H1 (cell line): ENCODE measurements at regions not wholly inside any gene's neighbourhood (a gene's known extent, or its start where the extent isn't known, plus 50 kb on each side); places are given as distances from the start of the nearest gene placed in this dataset.

Source experiments
- CTCF ChIA-PET: fragments of 300-600 bp; sonication (Branson Sonifier 250); formaldehyde crosslinking; loops from one replicate; lab custom pipeline; 2021; ENCODE audit not compliant: partially characterized antibody; lab: Charles Lee
- POLR2A ChIA-PET: fragments of 300-600 bp; sonication (Branson Sonifier 250); formaldehyde crosslinking; loops from one replicate; lab custom pipeline; 2021; ENCODE audit warnings: inconsistent platforms; ENCODE audit not compliant: partially characterized antibody; lab: Charles Lee
- DNase-seq, 2 experiments: peaks; one replicate each; pipeline versions ENCODE4 v3.0.0 to v3.0.0-alpha.2; 2010 to 2022; ENCODE audit warnings: low spot score in 2 of 2, low read depth in 1 of 2, mixed read lengths in 1 of 2
- FAIRE-seq: peaks from 2 replicates; lab custom pipeline; 2011; peaks lifted over from hg19 to GRCh38; lab: Jason Lieb, UNC
- H2AFZ ChIP-seq: 2 replicates; pipeline ENCODE4 v1.8.1; 2012; ENCODE audit warnings: low read length, inconsistent platforms
- H2AK5ac ChIP-seq: 2 replicates; pipeline ENCODE4 v1.6.1; 2013; ENCODE audit warnings: low read depth, low read length
- H2BK120ac ChIP-seq: replicated peaks from 2 replicates; pipeline ENCODE3; 2013; ENCODE audit warnings: low read depth, low read length, inconsistent platforms
- H2BK12ac ChIP-seq: 2 replicates; pipeline ENCODE4 v1.6.1; 2013; ENCODE audit warnings: low read depth, low read length
- H2BK15ac ChIP-seq: 2 replicates; pipeline ENCODE4 v1.6.1; 2013; ENCODE audit warnings: low read length
- H2BK20ac ChIP-seq: 2 replicates; pipeline ENCODE4 v1.6.1; 2013; ENCODE audit warnings: low read length
- H2BK5ac ChIP-seq: 2 replicates; pipeline ENCODE4 v1.6.1; 2013; ENCODE audit warnings: low read depth, low read length
- H3K14ac ChIP-seq: 2 replicates; pipeline ENCODE4 v1.6.1; 2013; ENCODE audit warnings: inconsistent platforms; ENCODE audit not compliant: insufficient read length
- H3K18ac ChIP-seq: 2 replicates; pipeline ENCODE4 v1.6.1; 2013; ENCODE audit warnings: low read length; ENCODE audit errors: extremely low read depth
- H3K23ac ChIP-seq: 2 replicates; pipeline ENCODE4 v1.6.1; 2013; ENCODE audit warnings: inconsistent platforms; ENCODE audit not compliant: insufficient read length
- H3K23me2 ChIP-seq: 2 replicates; pipeline ENCODE4 v1.6.1; 2013; ENCODE audit warnings: low read depth, low read length
- H3K27ac ChIP-seq: 2 replicates; pipeline ENCODE4 v1.6.1; 2011; ENCODE audit warnings: low read depth, low read length, inconsistent platforms
- H3K27me3 ChIP-seq, 4 experiments: replicated peaks in 1 of 4; 1 replicate in 1 of 4; 2 replicates in 3 of 4; pipeline versions ENCODE4 v1.6.1 to v1.8.1; 2011 to 2013; ENCODE audit warnings: low read length in 3 of 4, mild to moderate bottlenecking in 3 of 4, inconsistent platforms in 2 of 4, mixed read lengths in 2 of 4, moderate library complexity in 1 of 4; ENCODE audit not compliant: control insufficient read depth in 3 of 4, insufficient read depth in 3 of 4; ENCODE audit errors: extremely low read depth in 1 of 4
- H3K36me3 ChIP-seq, 4 experiments: 2 replicates each; pipeline versions ENCODE4 v1.6.1 to v1.8.1; 2011 to 2013; ENCODE audit warnings: mild to moderate bottlenecking in 4 of 4, low read length in 3 of 4, moderate library complexity in 2 of 4, control low read depth in 1 of 4, inconsistent platforms in 1 of 4; ENCODE audit not compliant: insufficient read depth in 4 of 4, control insufficient read depth in 2 of 4
- H3K4ac ChIP-seq: replicated peaks from 2 replicates; pipeline ENCODE3; 2013; ENCODE audit warnings: low read length, low read depth, mixed read lengths, inconsistent platforms; ENCODE audit not compliant: insufficient read length
- H3K4me1 ChIP-seq, 4 experiments: replicated peaks in 1 of 4; 1 replicate in 1 of 4; 2 replicates in 3 of 4; pipeline versions ENCODE4 v1.6.1 to v1.8.1; 2011 to 2013; ENCODE audit warnings: low read length in 3 of 4, inconsistent platforms in 2 of 4, mixed read lengths in 1 of 4; ENCODE audit not compliant: insufficient read depth in 4 of 4, control insufficient read depth in 3 of 4
- H3K4me2 ChIP-seq, 2 experiments: 2 replicates each; pipeline versions ENCODE4 v1.6.1 to v1.8.1; 2011 to 2013; ENCODE audit warnings: low read depth in 2 of 2, low read length in 2 of 2, control low read depth in 1 of 2, inconsistent platforms in 1 of 2, mild to moderate bottlenecking in 1 of 2; ENCODE audit not compliant: insufficient read depth in 1 of 2
- H3K4me3 ChIP-seq, 4 experiments: fragments of 200-600, 300-600 bp in 1 of 4; sonication (generic), shearing (Covaris generic), sonication (Bioruptor Twin) in 1 of 4; 2 replicates each; pipeline versions ENCODE4 v1.5.1 to v1.8.1; 2011 to 2016; ENCODE audit warnings: low read length in 4 of 4, low read depth in 3 of 4, control low read depth in 2 of 4, inconsistent platforms in 2 of 4, mild to moderate bottlenecking in 2 of 4, mixed read lengths in 1 of 4, moderate library complexity in 1 of 4; ENCODE audit not compliant: insufficient read depth in 2 of 4; ENCODE audit errors: extremely low read depth in 1 of 4
- H3K56ac ChIP-seq: replicated peaks from 2 replicates; pipeline ENCODE3; 2013; ENCODE audit warnings: low read depth, mild to moderate bottlenecking, mixed read lengths, low read length, inconsistent platforms; ENCODE audit not compliant: insufficient read length
- H3K79me1 ChIP-seq: 2 replicates; pipeline ENCODE4 v1.6.1; 2013; ENCODE audit warnings: low read depth, low read length, control low read depth
- H3K79me2 ChIP-seq, 2 experiments: 2 replicates each; pipeline versions ENCODE4 v1.6.1 to v1.8.1; 2012 to 2013; ENCODE audit warnings: low read length in 2 of 2, mild to moderate bottlenecking in 2 of 2, inconsistent platforms in 1 of 2; ENCODE audit not compliant: insufficient read depth in 2 of 2, control insufficient read depth in 1 of 2
- H3K9ac ChIP-seq, 4 experiments: replicated peaks in 1 of 4; 1 replicate in 1 of 4; 2 replicates in 3 of 4; pipeline versions ENCODE4 v1.6.1 to v1.8.1; 2011 to 2013; ENCODE audit warnings: low read depth in 3 of 4, low read length in 3 of 4, control low read depth in 2 of 4, mild to moderate bottlenecking in 2 of 4, moderate library complexity in 2 of 4, inconsistent platforms in 1 of 4; ENCODE audit errors: extremely low read depth in 1 of 4
- H3K9me3 ChIP-seq, 2 experiments: 2 replicates each; pipeline versions ENCODE4 v1.6.1 to v1.8.1; 2012 to 2013; ENCODE audit warnings: mild to moderate bottlenecking in 2 of 2, moderate library complexity in 2 of 2, control low read depth in 1 of 2, inconsistent platforms in 1 of 2, low read depth in 1 of 2, low read length in 1 of 2, mixed read lengths in 1 of 2; ENCODE audit not compliant: insufficient read depth in 2 of 2
- H4K20me1 ChIP-seq, 2 experiments: replicated peaks in 1 of 2; 2 replicates each; pipeline versions ENCODE3 to v1.8.1; 2011 to 2013; ENCODE audit warnings: inconsistent platforms in 2 of 2, low read length in 2 of 2, mild to moderate bottlenecking in 1 of 2; ENCODE audit not compliant: insufficient read depth in 2 of 2, control insufficient read depth in 1 of 2
- H4K5ac ChIP-seq: 2 replicates; pipeline ENCODE4 v1.6.1; 2013; ENCODE audit warnings: low read length, low read depth, mixed read lengths, inconsistent platforms; ENCODE audit not compliant: insufficient read length
- H4K8ac ChIP-seq: 2 replicates; pipeline ENCODE4 v1.8.0; 2013; ENCODE audit warnings: mild to moderate bottlenecking, moderate library complexity, low read length, inconsistent platforms; ENCODE audit not compliant: insufficient read depth; ENCODE audit errors: extremely low read depth
- H4K91ac ChIP-seq: replicated peaks from 2 replicates; pipeline ENCODE3; 2013; ENCODE audit warnings: low read length, mixed read lengths, inconsistent platforms; ENCODE audit not compliant: insufficient read length
- BACH1 ChIP-seq: IDR thresholded peaks from 2 replicates; pipeline ENCODE4 v1.6.1; 2012; ENCODE audit warnings: low read length, improper control_type of control experiment
- BCL11A ChIP-seq, 2 experiments: IDR thresholded peaks; one replicate each; pipeline ENCODE4 v1.6.1; 2011; ENCODE audit warnings: low read depth in 2 of 2, low read length in 2 of 2, mild to moderate bottlenecking in 2 of 2
- CTBP2 ChIP-seq: IDR thresholded peaks from 2 replicates; pipeline ENCODE4 v1.7.0; 2011; ENCODE audit warnings: borderline replicate concordance, mild to moderate bottlenecking, moderate library complexity, mixed read lengths, low read length; ENCODE audit not compliant: insufficient read depth, insufficient read length
- E2F6 ChIP-seq: IDR thresholded peaks from 2 replicates; pipeline ENCODE4 v1.6.1; 2012; ENCODE audit warnings: inconsistent platforms
- KDM4A ChIP-seq: IDR thresholded peaks from one replicate; pipeline ENCODE4 v1.7.1; 2012; ENCODE audit warnings: low read depth, mild to moderate bottlenecking, moderate library complexity, low read length, inconsistent platforms; ENCODE audit not compliant: severe bottlenecking
- MAX ChIP-seq: IDR thresholded peaks from 2 replicates; pipeline ENCODE4 v1.6.1; 2012; ENCODE audit warnings: inconsistent platforms
- SAP30 ChIP-seq: fragments of 300-600 bp; sonication (generic); IDR thresholded peaks from 2 replicates; pipeline ENCODE4 v1.7.1; 2012; ENCODE audit warnings: low read length, moderate library complexity, mild to moderate bottlenecking, inconsistent platforms; ENCODE audit not compliant: insufficient read depth, insufficient replicate concordance
- TBP ChIP-seq: IDR thresholded peaks from 2 replicates; pipeline ENCODE4 v1.6.1; 2011; ENCODE audit warnings: low read depth, low read length, improper control_type of control experiment
- TCF12 ChIP-seq: IDR thresholded peaks from 2 replicates; pipeline ENCODE4 v1.6.1; 2011; ENCODE audit warnings: low read depth, mild to moderate bottlenecking, low read length
- TEAD4 ChIP-seq: IDR thresholded peaks from 2 replicates; pipeline ENCODE4 v1.6.1; 2012; ENCODE audit warnings: low read depth, low read length, inconsistent platforms, mixed read lengths
- WGBS, 2 experiments: shearing (Covaris generic) in 1 of 2; methylation state at CpG; one replicate each; pipeline versions ENCODE4 v1.1.6 to v1.1.7; 2013 to 2015; ENCODE audit warnings: low lambda C conversion rate in 2 of 2, mixed read lengths in 2 of 2, inconsistent platforms in 1 of 2, low coverage in 1 of 2, missing lambda C conversion rate in 1 of 2; ENCODE audit not compliant: insufficient replicate concordance in 2 of 2, insufficient coverage in 1 of 2, insufficient read length in 1 of 2; ENCODE audit errors: extremely low coverage in 1 of 2, missing lambda C conversion rate in 1 of 2; 5-methylcytosine and 5-hydroxymethylcytosine counted together

GRCh38 chr14:40909906-40910305, 696.8 kb upstream of the LRFN5 start:
- no peak overlapping the region for H2BK12ac ChIP-seq
- no peak overlapping the region for H4K5ac ChIP-seq
- no peaks in the 10 kb centered on the region for H3K79me2 ChIP-seq
- H3K9ac ChIP-seq, result no peak overlapping the region
- 0 out of 2 replicates have a peak overlapping the region, but pooled peaks have one; percentile 27 for H2AFZ ChIP-seq
- no peak overlapping the region for H2BK20ac ChIP-seq
- H3K4me3 ChIP-seq, result no peak overlapping the region
- H3K4ac ChIP-seq, result no peak overlapping the region
- WGBS, 2 experiments, result 91% methylated on average over 2 of the region's 2 CpGs; no CpG with 5 or more reads in 1 of the 2 experiments
- DNase-seq (no peak), FAIRE-seq (no peak)
- no peak overlapping the region for H2AK5ac ChIP-seq
- no peak overlapping the region for H4K91ac ChIP-seq
- ChIA-PET CTCF (no interaction called here), POLR2A (no interaction called here)
- H3K9me3 ChIP-seq, result no peaks in the 10 kb centered on the region
- no peak overlapping the region for H3K56ac ChIP-seq
- H3K79me1 ChIP-seq, result no peaks in the 10 kb centered on the region
- H3K23ac ChIP-seq, result no peak overlapping the region
- no peaks in the 10 kb centered on the region for H4K20me1 ChIP-seq
- H3K18ac ChIP-seq, result no peak overlapping the region
- H3K14ac ChIP-seq, result no peak overlapping the region
- H3K4me2 ChIP-seq, result no peak overlapping the region
- H4K8ac ChIP-seq, result no peak overlapping the region
- H2BK15ac ChIP-seq, result no peak overlapping the region
- no peaks in the 10 kb centered on the region for H3K27me3 ChIP-seq
- H3K23me2 ChIP-seq, result no peaks in the 10 kb centered on the region
- H3K36me3 ChIP-seq, result no peaks in the 10 kb centered on the region
- no peak overlapping the region for H2BK120ac ChIP-seq
- H3K4me1 ChIP-seq, result no peaks in the 10 kb centered on the region
- no peak overlapping the region for H2BK5ac ChIP-seq
- TF ChIP-seq CTBP2, result no peak
- no peak for TF ChIP-seq E2F6
- no peak for TF ChIP-seq TEAD4
- TF ChIP-seq BCL11A (IDR thresholded peaks at IDR 0.05; ENCODE audit: low read depth in 2 of 2, low read length in 2 of 2), result no peak
- no peak for TF ChIP-seq TCF12
- no peak for TF ChIP-seq SAP30
- TF ChIP-seq KDM4A, result no peak
- TF ChIP-seq BACH1, result no peak
- TF ChIP-seq MAX, result no peak
- no peak for TF ChIP-seq TBP
- H3K27ac ChIP-seq, result no peak overlapping the region
